ENCODE measurements at regions not wholly inside any gene's neighbourhood (a gene's known extent, or its start where the extent isn't known, plus 50 kb on each side); places are given as distances from the start of the nearest gene placed in this dataset.
"Not testable (repeated sequence)": the region's sequence is repeated elsewhere in the genome, so short reads cannot be mapped to it uniquely, and the experiment has no call there.

- no peak for DNase-seq
Observed at GRCh38 chrX:104513162-104513561, 52.8 kb upstream of the IL1RAPL2 start.

- no peak for DNase-seq
Observed at GRCh38 chrX:104510801-104511200, 55.2 kb upstream of the IL1RAPL2 start.

GRCh38 chrX:104502460-104502859, 63.5 kb upstream of the IL1RAPL2 start:
- no peak for DNase-seq

GRCh38 chrX:104488811-104489210, 77.2 kb upstream of the IL1RAPL2 start:
- DNase-seq, result no peak

GRCh38 chrX:104486691-104487090, 79.3 kb upstream of the IL1RAPL2 start:
- DNase-seq, result no peak

- no peak for DNase-seq
Observed at GRCh38 chrX:104482757-104483156, 83.2 kb upstream of the IL1RAPL2 start.

- DNase-seq, result no peak
Observed at GRCh38 chrX:104469771-104470170, 96.2 kb upstream of the IL1RAPL2 start.

DNA sequence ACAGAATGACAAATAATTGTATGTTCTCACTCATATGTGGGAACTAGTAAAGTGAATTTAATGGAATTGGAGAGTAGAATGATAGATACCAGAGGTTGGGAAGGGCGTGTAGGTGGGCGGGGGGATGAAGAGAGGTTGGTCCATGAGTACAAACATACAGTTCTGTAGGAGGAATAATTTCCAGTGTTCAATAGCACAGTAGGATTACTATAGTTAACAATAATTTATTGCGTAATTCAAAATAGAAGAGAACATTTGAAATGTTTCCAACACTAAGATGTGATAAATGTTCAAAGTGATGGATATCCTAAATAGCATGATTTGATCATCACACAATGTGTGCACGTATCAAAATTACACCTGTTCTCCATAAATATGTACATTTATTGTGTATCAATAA, 106.2 kb upstream of the IL1RAPL2 start:
- no peak for DNase-seq

DNA sequence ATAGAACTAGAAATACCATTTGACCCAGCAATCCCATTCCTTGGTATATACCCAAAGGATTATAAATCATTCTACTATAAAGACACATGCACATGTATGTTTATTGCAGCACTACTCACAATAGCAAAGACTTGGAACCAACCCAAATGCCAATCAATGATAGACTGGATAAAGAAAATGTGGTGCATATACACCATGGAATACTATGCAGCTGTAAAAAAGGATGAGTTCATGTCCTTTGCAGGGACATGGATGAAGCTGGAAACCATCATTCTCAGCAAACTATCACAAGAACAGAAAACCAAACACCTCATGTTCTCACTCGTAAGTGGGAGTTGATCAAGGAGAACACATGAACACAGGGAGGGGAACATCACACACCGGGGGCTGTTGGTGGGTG, 108.9 kb upstream of the IL1RAPL2 start:
- DNase-seq, result not testable (repeated sequence)

- no peak for DNase-seq
Observed at GRCh38 chrX:104450316-104450715, 115.7 kb upstream of the IL1RAPL2 start.

DNA sequence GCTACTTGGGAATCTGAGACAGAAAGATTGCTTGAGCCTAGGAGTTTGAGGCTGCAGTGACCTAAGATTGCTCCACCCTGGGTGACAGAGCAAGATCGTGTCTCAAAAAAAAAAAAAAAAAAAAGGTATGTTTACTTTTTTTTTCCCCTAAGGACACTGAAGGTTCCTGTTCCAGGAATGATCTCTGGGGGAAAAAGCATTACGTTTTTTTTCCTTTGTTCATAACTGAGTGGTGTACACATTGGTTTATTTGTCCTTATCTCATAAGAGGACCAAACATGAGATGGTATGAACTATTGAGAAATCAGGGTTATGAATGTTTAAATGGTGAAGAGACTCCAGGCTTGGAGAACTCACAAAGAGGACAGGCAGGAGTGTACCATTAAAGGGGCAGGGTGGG, 120.4 kb upstream of the IL1RAPL2 start:
- DNase-seq, result no peak

DNA sequence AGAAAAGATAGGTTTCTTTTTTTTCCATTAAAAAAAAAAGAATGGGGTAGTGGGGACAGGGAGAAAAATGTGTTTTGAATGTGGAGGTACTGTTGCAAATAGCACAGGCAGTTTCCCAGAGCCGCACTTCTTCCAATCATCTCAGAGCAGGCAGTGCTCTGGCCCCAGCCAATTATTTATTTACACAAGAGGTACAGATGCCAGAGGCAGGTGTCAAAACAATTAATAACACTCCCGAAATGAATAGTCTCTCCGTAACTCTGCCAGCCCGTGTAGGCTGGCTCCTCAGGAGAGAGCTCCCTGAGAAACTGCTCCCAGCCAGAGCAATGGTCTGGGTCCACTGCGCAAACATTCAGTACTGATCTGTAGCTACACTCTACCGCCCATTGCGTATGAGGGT, 130.8 kb upstream of the IL1RAPL2 start:
- DNase-seq, result no peak

GRCh38 chrX:104432321-104432720, 133.7 kb upstream of the IL1RAPL2 start:
- no peak for DNase-seq

GRCh38 chrX:104430742-104431119, 135.3 kb upstream of the IL1RAPL2 start:
- DNase-seq, result no peak

- no peak for DNase-seq
Observed at GRCh38 chrX:104430072-104430741, 135.8 kb upstream of the IL1RAPL2 start.

DNA sequence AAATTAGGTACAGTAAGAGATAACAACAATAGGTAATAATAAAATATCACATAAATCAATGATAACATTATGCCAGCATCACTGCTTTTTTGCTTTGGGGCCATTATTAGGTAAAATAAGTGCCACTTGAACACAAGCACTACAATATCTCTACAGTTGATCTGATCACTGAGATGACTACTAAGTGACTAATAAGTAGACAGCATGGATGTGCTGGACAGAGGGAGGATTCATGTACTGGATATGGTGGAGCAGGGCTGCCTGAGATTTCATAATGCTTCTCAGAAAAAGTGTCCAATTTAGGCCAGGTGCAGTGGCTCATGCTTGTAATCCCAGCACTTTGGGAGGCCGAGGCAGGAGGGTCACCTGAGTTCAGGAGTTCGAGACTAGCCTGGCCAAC, 137.8 kb upstream of the IL1RAPL2 start:
- no peak for DNase-seq

DNA sequence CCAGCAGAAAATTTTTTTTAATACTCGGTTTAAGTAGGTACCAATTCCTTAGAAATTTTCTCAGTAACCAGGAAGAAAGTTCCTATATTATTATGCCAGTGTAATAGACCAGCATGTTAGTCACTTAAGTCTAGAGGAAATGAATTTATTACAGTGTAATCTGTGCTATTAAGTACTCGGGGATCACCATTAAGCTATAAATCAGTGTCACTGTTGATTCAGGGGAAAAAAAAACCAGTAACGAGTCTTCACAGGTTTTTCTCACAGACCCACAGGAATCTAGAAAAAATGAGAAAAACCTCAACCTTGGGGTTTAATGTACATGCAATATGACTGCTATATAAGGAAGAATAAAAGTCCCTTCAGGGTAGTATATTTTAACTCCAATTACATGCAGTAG, 138.3 kb upstream of the IL1RAPL2 start:
- DNase-seq, result no peak

DNA sequence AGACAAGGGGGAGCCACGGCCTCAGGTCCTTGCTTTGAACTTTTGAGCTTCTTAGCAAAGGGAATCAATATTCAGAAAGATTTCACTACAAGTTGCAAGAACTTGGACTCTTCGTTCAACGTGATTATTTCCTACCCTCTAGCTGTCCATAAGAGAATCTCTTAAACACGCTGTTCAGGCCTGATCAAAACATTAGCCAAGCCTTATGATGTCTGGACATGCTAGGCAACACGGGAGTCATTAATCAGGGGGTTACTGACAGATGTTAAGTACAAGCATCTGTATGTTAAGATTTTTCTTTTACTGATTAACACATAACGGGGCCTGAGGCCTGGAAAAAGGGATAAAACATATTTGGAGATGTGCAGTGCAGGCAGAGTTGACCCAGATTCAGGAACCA, 138.9 kb upstream of the IL1RAPL2 start:
- no peak for DNase-seq

GRCh38 chrX:104420907-104421306, 145.1 kb upstream of the IL1RAPL2 start:
- DNase-seq, result no peak

DNA sequence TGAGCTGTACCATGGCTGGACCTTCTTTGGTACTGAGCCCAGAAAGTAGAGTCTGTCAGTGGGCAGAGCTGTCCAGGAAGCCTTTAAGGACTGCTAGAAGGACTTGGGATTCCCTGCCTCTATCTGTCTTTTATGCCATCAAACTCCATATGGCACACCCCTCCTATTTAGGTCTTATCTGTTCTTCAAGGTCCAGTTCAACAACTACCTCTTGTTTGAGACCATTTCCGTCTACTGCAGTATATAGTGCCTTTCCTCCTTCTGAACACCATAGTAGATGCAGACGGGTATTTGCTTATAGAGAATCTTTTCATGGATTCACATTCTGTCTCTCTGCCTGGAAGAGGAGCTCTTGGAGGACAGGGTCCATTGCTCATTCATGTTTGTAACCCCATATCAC, 146.1 kb upstream of the IL1RAPL2 start:
- DNase-seq, result no peak

DNA sequence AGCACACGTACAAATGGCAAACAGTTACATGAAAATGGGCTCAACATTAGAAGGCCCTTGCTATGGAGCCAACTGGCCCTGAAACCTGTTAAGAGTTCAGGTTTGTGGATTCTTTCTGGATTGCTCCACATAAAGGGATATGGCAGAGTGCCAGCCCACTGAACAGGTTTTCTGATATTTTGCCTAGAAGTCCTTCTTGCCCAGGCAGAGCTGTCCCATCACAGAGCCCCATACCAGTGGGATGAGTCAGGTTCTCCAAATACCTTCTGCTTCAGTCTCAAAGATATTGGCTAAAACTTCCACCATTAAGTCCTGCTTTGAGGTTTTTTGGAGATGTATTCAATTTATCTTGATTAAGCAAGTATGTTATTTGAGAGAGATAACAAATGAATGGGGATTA, 146.8 kb upstream of the IL1RAPL2 start:
- no peak for DNase-seq

DNA sequence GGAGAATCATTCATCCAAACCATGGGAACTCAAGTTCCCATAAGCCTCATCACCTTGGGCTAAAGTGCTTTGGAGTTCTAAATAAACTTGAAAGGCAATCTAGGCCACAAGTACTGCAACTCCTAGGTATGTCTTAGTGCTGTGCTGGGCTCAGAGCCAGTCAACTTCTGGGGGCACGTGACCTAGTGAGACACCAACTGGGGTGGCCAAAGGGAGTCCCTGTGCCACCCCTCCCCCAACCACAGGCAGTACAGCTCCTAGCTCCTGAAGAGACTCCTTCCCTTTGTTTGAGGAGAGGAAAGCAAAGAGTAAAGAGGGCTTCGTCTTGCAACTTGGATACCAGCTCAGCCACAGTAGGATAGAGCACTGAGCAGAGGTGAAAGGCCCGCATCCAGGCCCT, 154.2 kb upstream of the IL1RAPL2 start:
- no peak for DNase-seq

DNA sequence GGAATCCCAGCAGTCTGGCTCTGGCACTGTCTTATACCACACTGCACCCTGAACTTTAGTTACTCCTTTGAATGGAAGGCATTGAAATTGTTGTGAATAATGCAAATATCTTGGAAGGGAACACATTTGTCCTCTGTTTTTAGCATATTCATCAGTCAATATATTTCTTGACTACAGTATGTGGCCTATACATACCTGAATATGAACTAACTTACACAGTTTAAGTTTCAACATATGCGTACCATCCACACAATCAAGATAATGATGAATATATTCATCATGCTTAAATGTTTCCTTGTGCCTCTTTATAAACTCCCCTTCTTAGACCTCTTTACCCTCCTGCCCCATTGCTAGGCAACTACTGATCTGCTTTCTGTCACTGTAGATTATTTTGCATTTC, 145.7 kb upstream of the ESX1 start:
- DNase-seq, result no peak

DNA sequence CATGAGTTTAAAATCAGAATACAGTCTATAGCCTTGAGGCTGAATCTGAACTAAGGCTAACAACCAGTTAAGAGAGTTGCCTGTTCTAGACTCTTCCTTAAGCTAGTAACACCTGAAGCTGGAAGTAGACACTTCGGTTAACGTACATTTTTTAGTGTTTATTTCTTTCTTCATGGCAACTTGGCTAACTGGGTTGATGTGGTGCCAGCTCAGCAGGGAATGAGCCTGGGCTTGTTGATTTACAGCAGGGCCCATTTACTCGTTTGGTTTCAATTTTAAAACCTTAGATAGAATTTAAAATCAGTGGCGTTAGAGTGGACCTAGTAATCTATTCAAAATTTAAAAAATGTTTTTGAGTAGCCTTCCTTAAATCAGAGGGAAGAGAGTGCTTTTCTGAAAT, 137.6 kb upstream of the ESX1 start:
- DNase-seq, result no peak

DNA sequence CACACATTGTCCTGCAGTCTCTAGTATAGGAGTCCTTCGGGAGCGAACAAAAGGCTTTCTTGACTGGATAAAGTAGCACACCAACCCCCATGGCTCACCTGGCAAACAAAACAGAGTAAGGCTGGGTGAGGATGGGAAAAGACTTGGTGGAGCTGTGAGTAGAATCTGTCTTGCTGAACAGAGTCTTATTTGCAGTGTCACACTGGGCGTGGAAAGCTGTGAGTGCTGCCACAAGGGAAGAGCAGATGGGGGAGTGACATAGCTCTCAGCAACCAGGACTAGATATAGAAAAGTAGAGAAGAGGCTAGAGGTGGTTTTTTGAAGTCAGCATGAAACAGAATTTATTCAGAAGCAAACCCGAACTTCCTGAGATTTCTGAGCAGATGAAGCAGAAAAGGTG, 137.2 kb upstream of the ESX1 start:
- no peak for DNase-seq

GRCh38 chrX:104376937-104377336, 122.2 kb upstream of the ESX1 start:
- DNase-seq, result no peak
